Neural progenitor cell (in vitro differentiated cells): ENCODE measurements at regions not wholly inside any gene's neighbourhood (a gene's known extent, or its start where the extent isn't known, plus 50 kb on each side); places are given as distances from the start of the nearest gene placed in this dataset.

Experiments used
- DNase-seq: peaks from one replicate; pipeline ENCODE4 v3.0.0-alpha.2; 2016; ENCODE audit warnings: low spot score
- H2AFZ ChIP-seq: fragments of 200-600 bp; sonication (generic); replicated peaks from 2 replicates; pipeline ENCODE4 v1.6.1; 2016; ENCODE audit warnings: antibody characterized with exemption
- H3F3A ChIP-seq: fragments of 200-600 bp; sonication (generic); 2 replicates; pipeline ENCODE4 v1.6.1; 2016; ENCODE audit warnings: antibody characterized with exemption, low read depth
- H3K27ac ChIP-seq: fragments of 200-600 bp; sonication (generic); 2 replicates; pipeline ENCODE4 v1.5.1; 2016; ENCODE audit warnings: mild to moderate bottlenecking
- H3K27me3 ChIP-seq: fragments of 200-600 bp; sonication (generic); 2 replicates; pipeline ENCODE4 v1.6.1; 2016; ENCODE audit warnings: mild to moderate bottlenecking, moderate library complexity
- H3K36me3 ChIP-seq: fragments of 200-600 bp; sonication (generic); 2 replicates; pipeline ENCODE4 v1.5.1; 2016
- H3K4me1 ChIP-seq: fragments of 200-600 bp; sonication (generic); 2 replicates; pipeline ENCODE4 v1.6.1; 2016; ENCODE audit warnings: mixed run types
- H3K4me2 ChIP-seq: fragments of 200-600 bp; sonication (generic); 2 replicates; pipeline ENCODE4 v1.6.1; 2016
- H3K4me3 ChIP-seq: fragments of 200-600 bp; sonication (generic); 2 replicates; pipeline ENCODE4 v1.5.1; 2016
- H3K79me2 ChIP-seq: fragments of 200-600 bp; sonication (generic); 2 replicates; pipeline ENCODE4 v1.6.1; 2016; ENCODE audit warnings: low read depth
- H3K9ac ChIP-seq: fragments of 200-600 bp; sonication (generic); 2 replicates; pipeline ENCODE4 v1.6.1; 2016
- H3K9me3 ChIP-seq: fragments of 200-600 bp; sonication (generic); 2 replicates; pipeline ENCODE4 v1.5.1; 2016; ENCODE audit warnings: low read depth
- H4K20me1 ChIP-seq: fragments of 200-600 bp; sonication (generic); 2 replicates; pipeline ENCODE4 v1.6.1; 2016; ENCODE audit warnings: low read depth
- H3K27ac Mint-ChIP-seq: 3 replicates; pipeline ENCODE4 v1.8.0; 2021; ENCODE audit warnings: mixed read lengths
- H3K27me3 Mint-ChIP-seq: 2 replicates; pipeline ENCODE4 v1.8.0; 2022; ENCODE audit warnings: low read depth, mild to moderate bottlenecking, inconsistent platforms, moderate library complexity, mixed read lengths; ENCODE audit not compliant: insufficient read depth
- H3K36me3 Mint-ChIP-seq: 3 replicates; pipeline ENCODE4 v1.8.0; 2021; ENCODE audit warnings: mixed read lengths
- H3K4me1 Mint-ChIP-seq: 3 replicates; pipeline ENCODE4 v1.8.0; 2021; ENCODE audit warnings: mixed read lengths
- H3K4me3 Mint-ChIP-seq: 3 replicates; pipeline ENCODE4 v1.8.0; 2021; ENCODE audit warnings: mild to moderate bottlenecking, moderate library complexity, mixed read lengths
- H3K9me3 Mint-ChIP-seq: 3 replicates; pipeline ENCODE4 v1.8.0; 2020; ENCODE audit warnings: mixed read lengths
- EZH2 ChIP-seq: fragments of 200-600 bp; sonication (generic); IDR thresholded peaks from 2 replicates; pipeline ENCODE4 v1.6.1; 2017; ENCODE audit warnings: antibody characterized with exemption, mild to moderate bottlenecking, moderate library complexity
- EZH2phosphoT487 ChIP-seq: fragments of 200-600 bp; sonication (generic); IDR thresholded peaks from 2 replicates; pipeline ENCODE4 v1.6.1; 2017; ENCODE audit warnings: antibody characterized with exemption
- TF ChIP-seq, protein P1 (sequence below): fragments of 200-600 bp; sonication (generic); IDR thresholded peaks from 2 replicates; pipeline ENCODE4 v1.5.1; 2017; ENCODE audit warnings: antibody characterized with exemption, mild to moderate bottlenecking

DNA sequence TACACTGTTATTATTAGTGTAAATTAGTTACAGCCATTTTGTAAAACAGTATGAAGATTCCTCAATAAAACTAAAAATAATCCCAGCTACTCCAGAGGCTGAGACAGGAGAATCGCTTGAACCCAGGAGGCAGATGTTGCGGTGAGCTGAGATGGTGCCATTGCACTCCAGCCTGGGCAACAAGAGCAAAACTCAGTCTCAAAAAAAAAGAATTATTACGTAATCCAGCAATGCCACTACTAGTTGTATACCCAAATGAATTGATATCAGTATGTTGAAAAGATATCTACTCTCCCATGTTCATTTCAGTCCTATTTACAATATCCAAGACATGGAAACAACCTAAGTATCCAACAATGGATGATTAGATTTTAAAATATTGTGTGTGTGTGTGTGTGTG, 313.6 kb downstream of the EPHA4 start:
- H3K4me3 Mint-ChIP-seq, result no peak overlapping the region
- H3K36me3 Mint-ChIP-seq, result peaks cover 5% of the 10 kb centered on the region
- peaks cover 15% of the 10 kb centered on the region for H3K4me1 ChIP-seq
- H3K36me3 ChIP-seq, result no peaks in the 10 kb centered on the region
- peaks cover 26% of the 10 kb centered on the region for H3K4me1 Mint-ChIP-seq
- no peaks in the 10 kb centered on the region for H3K79me2 ChIP-seq
- TF ChIP-seq EZH2phosphoT487 (no peak), EZH2 (no peak)
- H3K27me3 ChIP-seq, result no peaks in the 10 kb centered on the region
- peaks cover 12% of the 10 kb centered on the region for H3K9me3 Mint-ChIP-seq
- no peak overlapping the region for H3K27ac ChIP-seq
- H2AFZ ChIP-seq, result no peak overlapping the region
- no peak overlapping the region for H3K4me3 ChIP-seq
- H4K20me1 ChIP-seq, result no peaks in the 10 kb centered on the region
- no peak overlapping the region for H3K4me2 ChIP-seq
- DNase-seq, result no peak
- H3K27me3 Mint-ChIP-seq, result peaks cover 4% of the 10 kb centered on the region
- no peaks in the 10 kb centered on the region for H3K9me3 ChIP-seq
- no peak overlapping the region for H3K9ac ChIP-seq
- no peaks in the 10 kb centered on the region for H3F3A ChIP-seq
- H3K27ac Mint-ChIP-seq, result no peak overlapping the region

DNA sequence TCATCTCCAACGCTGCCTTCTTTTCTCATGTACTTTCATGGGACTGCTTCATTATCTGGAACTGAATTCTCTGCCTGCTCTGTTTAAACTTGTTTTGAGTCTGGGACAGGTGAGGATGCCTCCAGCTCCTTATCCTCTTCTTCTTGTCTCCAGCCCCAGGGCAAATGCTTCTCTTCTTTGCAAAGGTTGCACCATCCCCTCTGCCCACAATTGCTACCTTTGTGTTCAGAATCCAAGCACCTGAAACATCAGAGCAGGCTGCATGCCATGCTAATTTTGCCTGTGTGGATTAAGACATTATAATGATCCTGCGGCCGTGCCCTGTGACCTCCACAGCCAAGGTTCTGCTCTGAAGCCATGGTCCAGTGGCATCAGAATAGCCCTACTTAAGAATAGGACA, 309.5 kb downstream of the EPHA4 start:
- peaks cover 5% of the 10 kb centered on the region for H3K4me1 Mint-ChIP-seq
- H3K27ac Mint-ChIP-seq, result no peak overlapping the region

DNA sequence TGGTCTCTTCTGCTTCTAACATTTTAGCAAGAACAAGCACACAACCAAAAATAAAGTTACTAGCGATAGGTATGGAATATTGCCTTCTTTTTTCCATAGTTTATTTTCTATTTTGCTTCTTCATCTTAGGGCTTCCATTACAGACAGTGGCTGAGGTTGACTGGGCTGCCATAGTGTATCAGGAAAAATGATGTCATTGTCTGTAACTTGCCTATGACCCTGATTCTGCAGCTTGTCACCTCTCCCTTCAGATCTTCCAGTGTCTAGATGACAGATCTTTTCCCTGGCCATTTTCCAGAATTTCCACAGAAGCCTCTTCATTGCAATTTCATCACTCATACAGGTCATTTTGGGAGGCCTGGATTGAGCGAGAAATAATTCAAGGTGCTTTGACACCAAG, 308.5 kb downstream of the EPHA4 start:
- TF ChIP-seq, protein P1, sequence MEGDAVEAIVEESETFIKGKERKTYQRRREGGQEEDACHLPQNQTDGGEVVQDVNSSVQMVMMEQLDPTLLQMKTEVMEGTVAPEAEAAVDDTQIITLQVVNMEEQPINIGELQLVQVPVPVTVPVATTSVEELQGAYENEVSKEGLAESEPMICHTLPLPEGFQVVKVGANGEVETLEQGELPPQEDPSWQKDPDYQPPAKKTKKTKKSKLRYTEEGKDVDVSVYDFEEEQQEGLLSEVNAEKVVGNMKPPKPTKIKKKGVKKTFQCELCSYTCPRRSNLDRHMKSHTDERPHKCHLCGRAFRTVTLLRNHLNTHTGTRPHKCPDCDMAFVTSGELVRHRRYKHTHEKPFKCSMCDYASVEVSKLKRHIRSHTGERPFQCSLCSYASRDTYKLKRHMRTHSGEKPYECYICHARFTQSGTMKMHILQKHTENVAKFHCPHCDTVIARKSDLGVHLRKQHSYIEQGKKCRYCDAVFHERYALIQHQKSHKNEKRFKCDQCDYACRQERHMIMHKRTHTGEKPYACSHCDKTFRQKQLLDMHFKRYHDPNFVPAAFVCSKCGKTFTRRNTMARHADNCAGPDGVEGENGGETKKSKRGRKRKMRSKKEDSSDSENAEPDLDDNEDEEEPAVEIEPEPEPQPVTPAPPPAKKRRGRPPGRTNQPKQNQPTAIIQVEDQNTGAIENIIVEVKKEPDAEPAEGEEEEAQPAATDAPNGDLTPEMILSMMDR, result no peak
- TF ChIP-seq EZH2, result no peak
- no peak for TF ChIP-seq EZH2phosphoT487
- Mint-ChIP-seq H3K4me1 (peaks cover 5% of the 10 kb centered on the region), H3K27ac (no peak overlapping the region), H3K36me3 (no peaks in the 10 kb centered on the region), H3K4me3 (no peak overlapping the region), H3K9me3 (peaks cover 4% of the 10 kb centered on the region), H3K27me3 (peaks cover 4% of the 10 kb centered on the region)
- no peak for DNase-seq
- Histone ChIP-seq H3K27ac (no peak overlapping the region), H3F3A (no peaks in the 10 kb centered on the region), H3K27me3 (no peaks in the 10 kb centered on the region), H3K9ac (no peak overlapping the region), H4K20me1 (no peaks in the 10 kb centered on the region), H3K9me3 (no peaks in the 10 kb centered on the region), H3K4me1 (no peaks in the 10 kb centered on the region), H3K4me3 (no peak overlapping the region), H2AFZ (no peak overlapping the region), H3K79me2 (no peaks in the 10 kb centered on the region), H3K4me2 (no peak overlapping the region), H3K36me3 (no peaks in the 10 kb centered on the region)

More for the DNA sequence above, 309.5 kb downstream of the EPHA4 start:
- Mint-ChIP-seq H3K27me3 (peaks cover 4% of the 10 kb centered on the region), H3K36me3 (peaks cover 2% of the 10 kb centered on the region), H3K9me3 (peaks cover 4% of the 10 kb centered on the region), H3K4me3 (no peak overlapping the region)
- Histone ChIP-seq H3K27ac (no peak overlapping the region), H3K4me3 (no peak overlapping the region), H3K27me3 (no peaks in the 10 kb centered on the region), H3K4me2 (no peak overlapping the region), H3K9me3 (no peaks in the 10 kb centered on the region), H3F3A (no peaks in the 10 kb centered on the region), H2AFZ (no peak overlapping the region), H3K36me3 (no peaks in the 10 kb centered on the region), H4K20me1 (no peaks in the 10 kb centered on the region), H3K9ac (no peak overlapping the region), H3K79me2 (no peaks in the 10 kb centered on the region), H3K4me1 (no peaks in the 10 kb centered on the region)
- TF ChIP-seq, protein P1, result no peak
- TF ChIP-seq EZH2phosphoT487 (no peak), EZH2 (no peak)
- DNase-seq, result no peak

DNA sequence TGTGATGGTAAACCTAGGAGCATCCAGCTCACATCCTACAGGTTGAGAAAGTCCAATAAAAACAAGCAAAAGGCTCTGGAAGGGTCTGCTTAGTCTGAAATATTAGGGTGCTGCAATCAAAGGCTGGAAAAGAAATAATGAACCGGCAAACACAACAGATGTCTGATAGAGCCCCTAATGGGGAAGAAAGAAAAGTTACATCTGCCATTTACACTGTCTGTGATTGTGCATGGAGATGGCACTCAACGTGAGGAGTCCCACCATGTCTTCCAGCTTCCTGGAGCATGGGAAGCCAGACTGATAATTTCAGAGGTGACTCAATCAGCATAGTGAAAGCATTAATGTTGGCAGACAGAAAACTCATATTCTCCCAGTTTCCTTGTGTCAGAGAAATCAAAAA, 307.8 kb downstream of the EPHA4 start:
- Histone ChIP-seq H3K4me3 (no peak overlapping the region), H4K20me1 (no peaks in the 10 kb centered on the region), H2AFZ (peak overlapping the region; percentile 61), H3K9ac (no peak overlapping the region), H3K4me2 (no peak overlapping the region), H3K9me3 (no peaks in the 10 kb centered on the region), H3K79me2 (no peaks in the 10 kb centered on the region), H3F3A (no peaks in the 10 kb centered on the region), H3K27me3 (no peaks in the 10 kb centered on the region), H3K27ac (no peak overlapping the region), H3K4me1 (no peaks in the 10 kb centered on the region), H3K36me3 (no peaks in the 10 kb centered on the region)
- TF ChIP-seq, protein P1, result peak; percentile 26
- no peak for TF ChIP-seq EZH2phosphoT487
- Mint-ChIP-seq H3K27me3 (peaks cover 4% of the 10 kb centered on the region), H3K9me3 (no peaks in the 10 kb centered on the region), H3K4me3 (no peak overlapping the region), H3K4me1 (peaks cover 5% of the 10 kb centered on the region), H3K36me3 (no peaks in the 10 kb centered on the region), H3K27ac (no peak overlapping the region)
- DNase-seq, result no peak
